ENCODE measurements at regions not wholly inside any gene's neighbourhood (a gene's known extent, or its start where the extent isn't known, plus 50 kb on each side); places are given as distances from the start of the nearest gene placed in this dataset.

- DNase-seq (ENCODE audit: low spot score) = no peak
Measured at GRCh38 chr13:61029064-61029463, 386.6 kb downstream of the PCDH20 start.

GRCh38 chr13:61024046-61024445, 391.6 kb downstream of the PCDH20 start:
- no peak for DNase-seq (ENCODE audit: low spot score)

GRCh38 chr13:61021838-61022237, 393.8 kb downstream of the PCDH20 start:
- DNase-seq (ENCODE audit: low spot score) = no peak

GRCh38 chr13:61013796-61014195, 401.9 kb downstream of the PCDH20 start:
- no peak for DNase-seq (ENCODE audit: low spot score)

DNA sequence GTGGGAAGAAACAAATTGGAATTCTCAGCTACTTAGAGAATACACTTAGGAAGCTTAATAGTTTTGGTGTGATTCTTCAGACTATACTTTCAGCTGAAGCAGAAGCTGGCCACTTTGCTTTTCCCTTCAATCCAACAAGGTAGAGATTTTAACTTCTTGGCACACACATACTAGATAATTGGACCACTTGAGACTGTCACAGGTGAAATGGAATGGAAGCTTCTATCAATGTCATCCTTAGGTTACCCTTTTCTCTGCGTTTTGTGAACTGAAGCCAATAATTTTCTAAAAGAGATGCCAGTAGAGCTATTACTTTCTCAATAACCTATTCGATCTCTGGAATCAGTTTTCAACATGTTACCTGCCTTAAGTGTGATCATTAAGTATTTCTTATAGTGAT, 405.3 kb downstream of the PCDH20 start:
- no peak for DNase-seq (ENCODE audit: low spot score)

DNA sequence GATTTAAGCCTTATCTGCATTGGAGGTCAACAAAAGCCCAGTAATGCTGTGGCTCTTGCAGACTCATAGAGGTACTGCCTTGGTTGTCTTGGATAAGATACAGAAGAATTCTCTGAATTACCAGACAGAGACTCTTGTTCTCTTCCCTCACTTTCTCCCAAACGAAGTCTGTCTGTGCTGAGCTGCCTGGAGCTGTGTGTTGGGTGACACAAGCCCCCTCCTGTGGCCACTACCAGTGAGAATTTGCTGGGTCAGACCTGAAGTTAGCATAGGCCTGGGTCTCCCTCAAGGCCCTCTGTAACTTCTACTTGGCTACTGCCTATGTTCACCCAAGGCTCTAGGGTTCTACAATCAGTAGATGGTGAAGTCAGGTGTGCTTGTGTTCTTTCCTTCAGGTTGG, 413.0 kb downstream of the PCDH20 start:
- DNase-seq (ENCODE audit: low spot score) = no peak

DNA sequence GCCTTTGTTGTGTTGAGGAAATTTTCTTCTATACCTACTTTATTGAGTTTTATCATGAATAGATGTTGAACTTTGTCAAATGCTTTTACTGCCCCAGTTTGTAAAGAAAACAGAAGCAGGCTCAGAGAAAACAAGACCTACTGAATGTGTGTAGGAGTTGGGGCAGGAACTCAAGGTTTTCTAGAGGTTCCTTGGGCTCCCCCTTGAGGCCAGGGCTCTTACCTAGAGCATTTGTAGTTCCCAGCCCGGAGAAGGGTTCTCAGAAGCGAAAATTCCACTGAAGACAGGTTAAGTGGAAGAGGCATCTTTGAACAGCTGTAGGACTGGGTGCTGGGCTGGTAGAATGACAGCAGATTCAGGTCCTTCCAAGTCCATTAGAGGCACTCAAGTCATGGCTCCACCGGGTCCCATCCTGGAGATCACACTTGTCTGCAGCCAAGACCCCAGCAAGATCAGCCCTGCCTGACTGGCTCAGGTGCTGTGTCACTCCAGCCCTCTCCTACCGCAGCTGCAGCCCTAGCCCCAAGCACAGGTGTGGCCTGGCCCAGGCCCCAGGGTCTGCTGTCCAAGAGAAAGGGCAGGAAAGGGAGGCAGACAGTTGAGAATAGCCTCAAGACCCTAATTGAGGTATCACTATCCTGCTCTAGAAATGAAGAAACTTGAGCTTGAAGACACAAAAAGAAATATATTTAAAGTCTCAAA, 425.5 kb downstream of the PCDH20 start:
- DNase-seq (ENCODE audit: low spot score) = peak; percentile 6

- DNase-seq (ENCODE audit: low spot score) = no peak
Measured at GRCh38 chr13:60986301-60986700, 429.3 kb downstream of the PCDH20 start.

GRCh38 chr13:60981407-60981806, 434.2 kb downstream of the PCDH20 start:
- no peak for DNase-seq (ENCODE audit: low spot score)

- no peak for DNase-seq (ENCODE audit: low spot score)
Measured at GRCh38 chr13:60976367-60976766, 439.3 kb downstream of the PCDH20 start.

DNA sequence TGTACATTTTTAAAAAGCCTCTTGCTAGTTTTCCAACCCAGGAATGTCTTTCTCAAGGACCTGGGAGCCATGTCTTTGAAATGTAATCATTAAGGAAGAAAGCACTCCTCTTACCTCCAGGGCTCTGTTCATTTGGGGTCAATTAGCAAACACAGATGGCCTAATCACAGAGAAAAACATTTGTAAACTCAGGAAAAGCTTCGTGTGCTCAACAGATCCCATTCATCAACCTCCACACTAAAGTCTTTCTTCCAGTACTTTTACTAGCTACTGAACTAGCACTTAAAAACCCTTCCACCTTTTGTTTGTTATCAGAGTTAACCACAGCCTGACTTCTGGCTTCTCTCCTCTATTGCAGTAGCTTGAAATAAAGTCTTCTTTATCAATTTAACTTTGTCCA, 441.4 kb downstream of the PCDH20 start:
- DNase-seq (ENCODE audit: low spot score) = no peak

- no peak for DNase-seq (ENCODE audit: low spot score)
Measured at GRCh38 chr13:60973529-60973928, 442.1 kb downstream of the PCDH20 start.

DNA sequence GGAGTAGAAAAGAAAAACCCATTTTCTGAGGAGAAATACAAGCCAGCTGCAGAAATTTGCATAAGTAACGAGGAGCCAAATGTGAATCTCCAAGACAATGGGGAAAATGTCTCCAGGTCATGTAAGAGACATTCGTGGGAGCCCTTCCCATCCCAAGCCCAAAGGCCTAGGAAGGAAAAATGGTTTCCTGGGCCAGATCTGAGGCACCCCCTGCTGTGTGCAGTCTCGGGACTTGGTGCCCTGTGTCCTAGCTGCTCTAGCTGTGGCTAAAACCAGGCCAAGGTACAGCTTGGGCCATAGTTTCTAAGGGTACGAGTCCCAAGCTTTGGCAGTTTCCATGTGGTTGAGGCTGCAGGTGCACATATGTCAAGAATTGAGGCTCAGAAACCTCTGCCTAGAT, 444.9 kb downstream of the PCDH20 start:
- DNase-seq (ENCODE audit: low spot score) = no peak

GRCh38 chr13:60969656-60970055, 446.0 kb downstream of the PCDH20 start:
- no peak for DNase-seq (ENCODE audit: low spot score)

GRCh38 chr13:60959427-60959826, 456.2 kb downstream of the PCDH20 start:
- DNase-seq (ENCODE audit: low spot score) = no peak

DNA sequence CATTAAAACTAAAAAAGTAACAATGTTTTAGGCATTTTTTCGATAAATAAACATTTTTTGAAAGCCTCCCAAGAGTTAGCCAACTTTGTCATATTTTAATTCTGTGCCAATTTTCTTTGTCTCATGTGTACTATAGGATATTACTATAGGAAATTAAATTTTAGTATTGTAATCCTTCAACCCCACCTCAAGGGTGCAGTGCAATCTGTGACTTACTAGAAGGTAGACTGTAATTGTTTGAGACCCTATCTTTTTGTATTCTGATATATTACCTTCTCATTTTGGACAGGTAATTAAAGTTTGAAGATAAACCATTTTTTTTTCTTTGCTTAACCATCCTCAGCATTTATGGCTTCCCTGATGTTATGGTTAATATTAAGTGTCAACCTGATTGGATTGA, 457.8 kb downstream of the PCDH20 start:
- DNase-seq (ENCODE audit: low spot score) = no peak

DNA sequence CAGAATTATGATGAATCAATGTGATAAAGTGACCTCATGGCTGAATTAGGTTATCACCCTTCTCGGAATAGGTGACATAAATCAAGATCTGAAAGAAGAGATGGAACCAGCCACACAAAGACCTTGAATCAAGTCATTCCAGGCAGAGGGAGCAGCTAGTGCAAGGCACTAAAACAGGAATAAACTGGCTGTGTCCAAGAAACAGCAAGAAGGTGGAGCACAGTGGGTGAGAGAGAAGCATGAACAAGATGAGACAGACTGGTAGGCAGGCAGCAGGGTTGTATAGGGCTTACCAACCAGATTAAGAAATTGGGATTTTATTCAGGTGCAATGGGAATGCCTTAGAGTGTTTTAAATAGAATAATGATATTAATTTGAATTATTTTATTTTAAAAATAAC, 470.3 kb downstream of the PCDH20 start:
- no peak for DNase-seq (ENCODE audit: low spot score)

DNA sequence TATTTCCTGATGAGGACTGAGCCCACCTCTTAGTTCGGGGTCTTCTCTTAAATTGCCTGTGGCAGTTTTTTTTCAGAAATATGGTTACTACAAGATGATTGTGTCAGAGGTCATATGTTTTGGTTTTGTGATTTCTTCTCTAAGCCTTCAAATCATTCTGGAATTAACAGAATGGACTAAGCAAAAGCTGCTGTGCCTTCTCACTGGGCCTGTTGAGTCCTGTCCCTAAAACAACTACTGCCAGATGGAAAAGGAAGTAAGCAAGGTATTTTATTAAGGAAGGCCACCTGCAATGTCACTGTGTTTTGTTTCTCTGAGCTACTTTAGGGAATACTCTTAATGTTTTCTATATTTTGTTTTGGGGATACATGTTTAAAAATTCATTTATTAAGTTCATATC, 470.8 kb downstream of the PCDH20 start:
- no peak for DNase-seq (ENCODE audit: low spot score)

- no peak for DNase-seq (ENCODE audit: low spot score)
Measured at GRCh38 chr13:60944016-60944415, 471.6 kb downstream of the PCDH20 start.

- no peak for DNase-seq (ENCODE audit: low spot score)
Measured at GRCh38 chr13:60936281-60936680, 479.4 kb downstream of the PCDH20 start.

DNA sequence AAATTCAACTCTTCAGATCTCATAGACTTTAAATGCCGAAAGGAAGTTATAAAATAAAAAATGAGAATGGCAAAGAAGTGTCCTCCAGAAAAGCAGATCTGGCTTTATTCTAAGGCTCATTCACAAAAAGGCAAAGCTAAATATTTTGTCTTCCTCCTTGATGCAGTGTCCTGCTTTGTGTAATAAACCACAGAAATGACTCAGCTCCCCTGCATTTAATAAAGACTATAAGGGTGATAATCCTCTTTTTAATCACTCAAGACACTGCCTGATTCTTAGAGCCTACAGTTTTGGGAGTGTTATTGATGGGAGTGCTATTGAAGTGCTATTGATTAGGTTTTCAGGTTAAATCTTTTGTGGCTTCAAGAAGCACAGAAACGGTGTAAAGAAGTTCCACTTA, 482.0 kb downstream of the PCDH20 start:
- no peak for DNase-seq (ENCODE audit: low spot score)

DNA sequence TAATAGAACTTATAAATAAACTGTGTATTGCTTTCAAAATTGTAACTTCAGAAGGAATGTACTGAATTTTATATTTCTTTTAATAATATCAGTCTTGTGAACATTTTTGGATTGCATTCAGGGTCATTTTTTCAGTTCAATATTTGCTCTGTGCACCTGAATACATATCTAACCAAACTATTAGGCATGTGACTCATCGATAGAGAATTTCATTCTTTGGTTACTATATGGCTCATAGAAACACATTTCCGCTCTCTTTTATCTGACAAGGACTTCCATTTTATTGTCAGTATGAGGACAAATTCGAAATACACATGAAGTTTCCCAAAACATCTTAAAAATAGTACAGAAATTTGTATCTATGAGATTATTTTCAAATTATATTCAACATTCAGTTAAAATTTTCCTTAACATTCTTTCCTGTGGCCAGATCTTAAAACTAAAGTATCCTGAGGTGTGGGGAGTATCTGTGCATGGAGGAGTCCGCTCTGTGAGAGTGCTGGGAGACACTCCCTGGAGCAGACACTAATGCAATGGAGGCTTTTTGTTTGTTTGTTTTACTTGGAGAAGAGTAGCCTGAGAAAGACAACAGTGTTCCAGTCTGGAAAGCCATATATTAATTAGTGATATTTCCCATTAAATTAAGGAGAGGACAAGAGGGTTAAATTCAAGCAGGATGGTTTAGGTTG, 483.6 kb downstream of the PCDH20 start:
- no peak for DNase-seq (ENCODE audit: low spot score)

DNA sequence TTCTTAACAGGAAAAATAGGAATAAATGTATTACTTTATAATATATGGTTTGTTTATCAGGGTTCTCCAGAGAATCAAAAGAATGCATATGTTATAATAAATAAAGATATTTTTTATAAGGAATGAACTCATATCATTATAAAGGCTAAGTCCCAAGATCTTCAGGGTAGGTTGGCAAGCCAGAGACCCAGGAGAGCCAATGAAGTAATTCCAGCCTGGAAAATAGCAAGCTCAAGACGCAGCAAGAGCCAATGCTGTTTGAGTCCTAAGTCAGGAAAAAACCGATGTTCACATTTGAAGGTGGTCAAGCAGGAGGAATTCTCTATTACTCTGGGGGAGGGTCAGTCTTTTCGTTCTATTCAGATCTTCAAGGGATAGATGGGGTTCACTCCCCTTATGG, 490.0 kb downstream of the PCDH20 start:
- no peak for DNase-seq (ENCODE audit: low spot score)

GRCh38 chr13:60924856-60925255, 490.8 kb downstream of the PCDH20 start:
- DNase-seq (ENCODE audit: low spot score) = no peak

Data from cerebellar cortex (tissue), 1 donor.